Activated T-helper 17 cell treated with anti-CD3 and anti-CD28 coated beads, Interleukin-2, amount 50 U/mL, for 72 hours (primary cell): ENCODE measurements at regions not wholly inside any gene's neighbourhood (a gene's known extent, or its start where the extent isn't known, plus 50 kb on each side); places are given as distances from the start of the nearest gene placed in this dataset.

ENCODE experiments used
- ATAC-seq: fragments of 150-1000 bp; cut with Tn5 transposase; replicated peaks from 2 replicates; pipeline ENCODE4 v1.10.0; 2021; ENCODE audit warnings: mild to moderate bottlenecking, moderate library complexity
- H3K27ac Mint-ChIP-seq: one replicate; pipeline ENCODE4 v1.8.0; 2022; ENCODE audit warnings: mixed read lengths
- H3K27me3 Mint-ChIP-seq: one replicate; pipeline ENCODE4 v1.8.0; 2022; ENCODE audit warnings: mixed read lengths
- H3K36me3 Mint-ChIP-seq: one replicate; pipeline ENCODE4 v1.8.0; 2022; ENCODE audit warnings: low read depth, mild to moderate bottlenecking, mixed read lengths
- H3K4me1 Mint-ChIP-seq: one replicate; pipeline ENCODE4 v1.8.0; 2022; ENCODE audit warnings: mixed read lengths
- H3K4me3 Mint-ChIP-seq: one replicate; pipeline ENCODE4 v1.8.0; 2022; ENCODE audit warnings: mild to moderate bottlenecking, mixed read lengths
- H3K9me3 Mint-ChIP-seq: one replicate; pipeline ENCODE4 v1.8.0; 2022; ENCODE audit warnings: mixed read lengths

DNA sequence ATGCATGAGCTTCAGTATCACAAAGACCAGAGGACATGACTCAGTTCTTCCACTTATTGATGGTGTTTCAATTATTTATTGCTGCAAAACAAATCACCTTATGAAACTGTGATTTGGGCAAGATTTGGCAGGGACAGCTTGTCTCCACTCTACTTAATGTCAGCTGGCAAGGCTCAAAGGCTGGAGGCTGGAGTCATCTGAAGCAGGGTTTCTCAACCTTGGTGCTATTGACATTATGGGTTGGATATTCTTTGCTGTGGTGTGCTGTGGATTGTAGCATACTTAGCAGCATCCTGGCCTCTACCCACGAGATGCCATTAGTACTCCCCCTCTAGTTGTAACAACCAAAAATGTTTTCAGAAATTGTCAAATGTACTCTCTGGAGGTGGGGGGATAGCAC, 138.8 kb upstream of the PEX5L start:
- no peaks in the 10 kb centered on the region for H3K36me3 Mint-ChIP-seq
- no peaks in the 10 kb centered on the region for H3K4me1 Mint-ChIP-seq
- no peak overlapping the region for H3K4me3 Mint-ChIP-seq

DNA sequence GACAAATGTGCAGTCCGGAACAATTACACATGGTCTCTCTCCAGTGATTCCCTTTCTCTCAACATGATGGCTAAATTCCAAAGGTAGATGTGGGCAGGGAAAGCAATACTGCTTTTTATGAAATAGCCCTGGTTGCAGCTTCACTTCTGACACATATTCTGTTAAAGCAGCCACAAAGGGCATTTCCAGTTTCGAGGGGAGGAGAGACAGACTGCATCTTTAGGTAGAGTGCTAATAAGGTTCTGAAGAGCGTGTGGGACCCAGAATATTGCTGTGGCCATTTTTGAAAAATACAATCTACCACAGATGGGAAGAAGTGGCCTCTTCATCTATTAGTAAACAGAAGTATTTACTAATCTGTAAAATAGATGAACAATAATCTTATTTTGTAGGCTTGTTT, 139.3 kb upstream of the PEX5L start:
- H3K36me3 Mint-ChIP-seq: no peaks in the 10 kb centered on the region
- no peak for ATAC-seq

More for the DNA sequence above, 138.8 kb upstream of the PEX5L start:
- Mint-ChIP-seq H3K9me3 (peaks cover 6% of the 10 kb centered on the region), H3K27ac (no peak overlapping the region), H3K27me3 (no peaks in the 10 kb centered on the region)
- no peak for ATAC-seq

DNA sequence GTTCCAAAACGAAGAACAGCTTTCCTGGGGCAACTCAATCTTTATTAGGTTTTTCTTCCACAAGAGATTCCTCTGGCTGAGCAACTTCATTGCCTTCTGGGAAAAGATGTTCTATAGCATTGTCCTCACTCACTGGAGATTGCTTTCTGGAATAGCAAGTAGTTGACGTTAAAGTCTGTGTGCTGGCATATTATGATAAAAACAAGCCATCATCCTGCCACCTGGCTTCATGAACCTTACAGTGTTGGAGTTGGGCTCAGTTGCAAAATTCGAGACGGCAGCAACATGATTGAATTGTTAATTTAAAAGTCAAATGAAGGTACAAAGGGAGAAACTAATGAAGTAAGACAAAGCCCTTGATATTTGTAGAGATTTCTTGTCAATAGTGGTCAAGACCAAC, 140.5 kb upstream of the PEX5L start:
- Mint-ChIP-seq H3K9me3 (peaks cover 6% of the 10 kb centered on the region), H3K27ac (no peak overlapping the region), H3K27me3 (no peaks in the 10 kb centered on the region), H3K4me3 (no peak overlapping the region), H3K4me1 (no peaks in the 10 kb centered on the region), H3K36me3 (no peaks in the 10 kb centered on the region)
- ATAC-seq: no peak

More for the DNA sequence above, 139.3 kb upstream of the PEX5L start:
- no peak overlapping the region for H3K4me3 Mint-ChIP-seq
- H3K9me3 Mint-ChIP-seq: peaks cover 6% of the 10 kb centered on the region
- no peak overlapping the region for H3K27ac Mint-ChIP-seq
- no peaks in the 10 kb centered on the region for H3K27me3 Mint-ChIP-seq
- H3K4me1 Mint-ChIP-seq: no peaks in the 10 kb centered on the region

DNA sequence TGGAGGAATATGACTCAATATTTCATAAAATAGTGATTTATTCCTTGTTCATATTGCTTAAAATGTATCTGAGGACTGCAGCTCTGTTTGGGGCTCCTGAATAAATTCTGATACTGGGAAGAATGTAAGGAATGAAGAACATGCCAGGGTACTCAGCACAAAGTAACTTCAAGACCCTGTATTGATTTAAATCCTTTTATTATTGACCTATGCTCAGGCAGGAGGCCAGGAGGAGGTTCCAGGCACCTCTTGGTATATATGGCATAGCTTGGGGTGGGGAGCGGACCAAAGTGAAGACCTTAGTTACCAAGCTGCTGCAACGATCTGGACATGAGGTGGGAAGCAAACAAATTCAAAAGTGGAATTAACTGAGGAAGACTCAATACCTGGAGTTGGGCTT, 142.8 kb upstream of the PEX5L start:
- no peak overlapping the region for H3K4me3 Mint-ChIP-seq
- H3K36me3 Mint-ChIP-seq: no peaks in the 10 kb centered on the region
- no peaks in the 10 kb centered on the region for H3K27me3 Mint-ChIP-seq
- H3K9me3 Mint-ChIP-seq: no peaks in the 10 kb centered on the region
- ATAC-seq: no peak
- H3K4me1 Mint-ChIP-seq: no peaks in the 10 kb centered on the region
- H3K27ac Mint-ChIP-seq: no peak overlapping the region

DNA sequence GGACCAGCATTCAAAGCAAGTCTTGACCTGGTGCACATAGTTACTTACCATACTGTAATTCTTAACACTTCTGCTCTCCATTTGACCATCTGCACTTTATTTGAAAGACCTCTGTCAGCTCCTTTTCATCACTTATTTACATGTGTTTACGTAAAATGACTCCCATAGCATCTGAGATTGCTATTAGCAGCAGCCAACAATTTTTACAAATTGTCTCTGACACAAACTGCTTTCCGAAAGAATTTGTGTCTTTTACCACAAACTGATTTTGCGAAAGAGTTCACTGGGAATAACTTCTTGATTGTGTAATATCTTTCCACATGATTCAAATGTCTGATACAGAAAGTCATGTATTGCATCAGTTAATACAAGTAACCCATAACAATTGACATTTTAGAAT, 144.1 kb upstream of the PEX5L start:
- Mint-ChIP-seq H3K4me3 (no peak overlapping the region), H3K36me3 (no peaks in the 10 kb centered on the region), H3K27me3 (no peaks in the 10 kb centered on the region), H3K9me3 (no peaks in the 10 kb centered on the region), H3K27ac (no peak overlapping the region), H3K4me1 (no peaks in the 10 kb centered on the region)
- ATAC-seq: no peak

DNA sequence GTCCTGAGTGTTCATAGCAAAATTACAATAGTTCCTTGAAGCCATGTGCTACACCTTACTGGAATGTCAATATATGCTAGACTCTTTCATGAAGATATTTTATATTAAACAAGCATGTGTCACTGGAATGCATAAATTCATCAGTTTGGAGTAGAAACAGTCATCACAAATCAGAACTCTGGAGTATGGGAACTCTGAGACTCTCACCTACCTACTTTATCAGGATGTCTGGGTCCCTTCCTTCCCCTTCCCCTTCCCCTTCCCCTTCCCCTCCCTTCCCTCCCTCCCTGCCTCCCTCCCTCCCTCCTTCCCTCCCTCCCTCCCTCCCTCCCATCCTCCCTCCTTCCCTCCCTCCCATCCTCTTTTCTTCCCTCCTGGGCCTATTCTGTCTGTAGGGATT, 144.7 kb upstream of the PEX5L start:
- Mint-ChIP-seq H3K9me3 (no peaks in the 10 kb centered on the region), H3K27me3 (no peaks in the 10 kb centered on the region), H3K4me1 (no peaks in the 10 kb centered on the region), H3K27ac (no peak overlapping the region), H3K36me3 (no peaks in the 10 kb centered on the region), H3K4me3 (no peak overlapping the region)
- ATAC-seq: no peak

DNA sequence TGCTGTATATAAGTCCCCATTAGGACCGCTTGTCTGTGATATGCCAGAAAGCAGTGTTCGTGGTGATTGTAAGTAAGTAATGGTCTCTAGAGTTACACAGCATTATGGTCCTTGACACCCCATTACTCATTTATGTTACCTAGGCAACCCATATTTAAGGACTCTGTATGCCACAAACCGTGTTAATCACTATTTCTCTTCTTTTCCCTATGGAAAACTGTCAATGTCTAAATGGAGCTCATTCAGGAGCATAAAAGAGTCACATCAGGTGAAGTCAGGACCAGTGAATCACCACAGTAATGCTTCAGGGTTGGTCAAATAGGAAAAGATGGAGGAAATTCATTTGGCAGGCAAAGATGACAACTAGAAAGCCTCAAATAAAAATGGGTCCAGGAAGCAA, 146.6 kb upstream of the PEX5L start:
- H3K4me3 Mint-ChIP-seq: no peak overlapping the region
- no peaks in the 10 kb centered on the region for H3K27me3 Mint-ChIP-seq
- H3K4me1 Mint-ChIP-seq: no peaks in the 10 kb centered on the region
- no peaks in the 10 kb centered on the region for H3K9me3 Mint-ChIP-seq
- no peaks in the 10 kb centered on the region for H3K36me3 Mint-ChIP-seq
- H3K27ac Mint-ChIP-seq: no peak overlapping the region
- no peak for ATAC-seq

DNA sequence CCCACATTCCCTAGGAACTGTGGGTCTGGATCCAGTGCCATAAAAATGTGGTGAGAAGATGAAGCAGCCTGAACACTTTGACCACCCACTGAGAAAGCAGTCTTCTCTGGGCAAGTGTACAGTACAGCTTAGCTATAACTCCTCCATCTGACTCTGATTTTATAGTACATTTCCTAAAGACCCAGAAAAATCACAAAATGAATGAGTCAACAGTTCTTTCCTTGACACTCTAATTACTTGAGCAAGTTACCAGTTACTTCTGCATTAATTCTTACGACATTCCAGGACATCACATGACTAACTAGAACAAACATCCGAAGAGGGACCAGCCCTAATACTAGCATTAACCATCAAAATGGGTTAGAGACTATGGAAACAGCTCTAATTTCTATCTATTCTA, 148.1 kb upstream of the PEX5L start:
- Mint-ChIP-seq H3K9me3 (no peaks in the 10 kb centered on the region), H3K27me3 (no peaks in the 10 kb centered on the region), H3K4me3 (no peak overlapping the region), H3K27ac (no peak overlapping the region), H3K4me1 (no peaks in the 10 kb centered on the region), H3K36me3 (no peaks in the 10 kb centered on the region)
- no peak for ATAC-seq

DNA sequence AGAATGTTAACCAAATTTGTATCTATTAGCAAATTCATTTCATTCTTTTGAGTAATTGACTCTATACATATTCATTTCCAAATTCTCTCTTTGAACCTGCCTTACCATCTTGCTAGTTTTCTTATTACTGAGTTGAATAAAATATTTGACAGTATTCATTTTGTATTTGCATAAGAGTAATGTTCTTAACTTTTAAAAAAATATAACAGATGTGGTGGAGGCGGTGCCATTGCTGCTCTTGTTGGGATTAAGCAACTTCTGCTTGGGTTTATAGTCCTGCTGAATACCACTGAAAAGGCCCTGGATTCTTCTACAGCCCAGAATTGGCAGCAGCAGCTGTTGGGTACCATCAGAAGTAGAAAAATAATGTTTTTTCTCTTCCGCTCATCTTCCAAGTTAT, 148.9 kb upstream of the PEX5L start:
- no peak overlapping the region for H3K4me3 Mint-ChIP-seq
- H3K9me3 Mint-ChIP-seq: no peaks in the 10 kb centered on the region
- no peaks in the 10 kb centered on the region for H3K4me1 Mint-ChIP-seq
- no peaks in the 10 kb centered on the region for H3K27me3 Mint-ChIP-seq
- no peaks in the 10 kb centered on the region for H3K36me3 Mint-ChIP-seq
- ATAC-seq: no peak
- H3K27ac Mint-ChIP-seq: no peak overlapping the region

DNA sequence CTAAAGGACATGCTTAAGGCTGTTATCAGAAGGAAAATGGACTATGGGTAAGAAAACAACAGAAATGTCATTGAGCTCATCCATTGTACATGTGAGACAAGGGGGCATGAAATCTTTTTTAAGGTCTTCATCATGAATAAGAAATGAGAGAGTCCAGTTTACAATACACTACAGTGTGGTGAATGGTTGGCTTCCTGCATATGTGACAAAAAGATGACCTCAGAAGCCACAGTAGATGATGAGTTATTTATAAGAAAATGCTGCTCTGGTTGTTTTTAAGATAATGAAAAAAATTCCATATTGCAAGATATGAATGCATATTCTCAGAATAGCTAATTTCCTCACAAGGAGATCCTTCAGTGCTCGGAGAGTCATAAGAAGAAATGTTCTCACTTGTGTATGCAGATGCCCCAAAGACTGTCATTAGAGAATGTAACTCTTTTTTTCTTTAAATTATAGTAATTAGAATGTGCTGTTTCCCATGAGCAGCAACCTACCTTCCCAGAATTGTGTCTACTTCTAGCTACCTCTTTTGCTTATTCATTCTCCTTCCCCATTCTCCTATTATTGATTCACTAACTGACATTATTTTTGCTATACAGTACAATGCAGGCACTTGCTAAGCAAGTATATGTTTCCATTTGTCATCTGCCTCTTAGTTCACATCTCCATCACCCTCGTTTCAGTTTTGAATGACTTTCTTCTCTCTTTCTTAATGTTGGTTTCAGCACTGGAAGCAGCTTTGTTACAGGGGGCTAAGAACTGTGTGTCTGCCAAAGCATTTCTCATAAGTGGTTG, 152.0 kb upstream of the PEX5L start:
- ATAC-seq: peak; percentile 75
- H3K4me1 Mint-ChIP-seq: no peaks in the 10 kb centered on the region
- H3K27me3 Mint-ChIP-seq: no peaks in the 10 kb centered on the region
- no peaks in the 10 kb centered on the region for H3K36me3 Mint-ChIP-seq
- H3K27ac Mint-ChIP-seq: no peak overlapping the region
- H3K4me3 Mint-ChIP-seq: no peak overlapping the region
- H3K9me3 Mint-ChIP-seq: no peaks in the 10 kb centered on the region

DNA sequence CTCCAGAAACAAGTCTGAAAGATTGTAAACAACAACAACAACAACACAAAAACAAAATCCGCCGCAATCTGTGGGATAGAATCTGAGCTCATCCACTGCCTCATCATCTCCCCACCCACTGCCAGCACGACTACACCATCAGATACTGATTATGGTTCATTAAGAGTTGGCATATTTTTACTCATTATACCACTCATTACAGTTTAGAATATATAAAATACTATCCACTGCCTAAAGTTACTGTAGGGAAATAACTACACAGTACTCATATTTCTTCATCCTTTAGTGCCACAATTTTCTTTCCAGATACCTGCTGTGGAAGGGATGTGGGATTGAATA, 152.5 kb upstream of the PEX5L start:
- no peaks in the 10 kb centered on the region for H3K27me3 Mint-ChIP-seq
- H3K36me3 Mint-ChIP-seq: no peaks in the 10 kb centered on the region
- no peaks in the 10 kb centered on the region for H3K9me3 Mint-ChIP-seq
- no peak overlapping the region for H3K27ac Mint-ChIP-seq
- H3K4me1 Mint-ChIP-seq: no peaks in the 10 kb centered on the region
- no peak overlapping the region for H3K4me3 Mint-ChIP-seq
- peak; percentile 53 for ATAC-seq

DNA sequence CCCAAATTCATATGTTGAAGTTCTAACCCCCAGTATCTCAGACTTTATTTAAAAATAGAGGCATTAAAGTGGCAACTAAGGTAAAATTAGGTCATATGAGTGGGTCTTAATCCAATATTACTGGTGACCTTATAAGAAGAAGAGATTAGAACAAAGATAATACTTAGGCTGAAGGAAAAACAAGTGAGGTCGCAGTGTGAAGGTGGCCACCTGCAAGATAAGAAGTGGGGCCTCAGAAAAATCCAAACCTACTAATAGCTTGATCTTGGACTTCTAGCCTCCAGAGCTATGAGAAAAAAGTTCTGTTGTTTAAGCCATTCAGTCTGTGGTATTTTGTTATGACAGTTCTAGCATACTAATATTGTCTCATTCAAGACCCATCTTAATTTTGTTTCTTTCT, 159.9 kb upstream of the PEX5L start:
- Mint-ChIP-seq H3K9me3 (no peaks in the 10 kb centered on the region), H3K36me3 (no peaks in the 10 kb centered on the region), H3K4me1 (no peaks in the 10 kb centered on the region), H3K4me3 (no peak overlapping the region), H3K27me3 (no peaks in the 10 kb centered on the region), H3K27ac (no peak overlapping the region)
- no peak for ATAC-seq

DNA sequence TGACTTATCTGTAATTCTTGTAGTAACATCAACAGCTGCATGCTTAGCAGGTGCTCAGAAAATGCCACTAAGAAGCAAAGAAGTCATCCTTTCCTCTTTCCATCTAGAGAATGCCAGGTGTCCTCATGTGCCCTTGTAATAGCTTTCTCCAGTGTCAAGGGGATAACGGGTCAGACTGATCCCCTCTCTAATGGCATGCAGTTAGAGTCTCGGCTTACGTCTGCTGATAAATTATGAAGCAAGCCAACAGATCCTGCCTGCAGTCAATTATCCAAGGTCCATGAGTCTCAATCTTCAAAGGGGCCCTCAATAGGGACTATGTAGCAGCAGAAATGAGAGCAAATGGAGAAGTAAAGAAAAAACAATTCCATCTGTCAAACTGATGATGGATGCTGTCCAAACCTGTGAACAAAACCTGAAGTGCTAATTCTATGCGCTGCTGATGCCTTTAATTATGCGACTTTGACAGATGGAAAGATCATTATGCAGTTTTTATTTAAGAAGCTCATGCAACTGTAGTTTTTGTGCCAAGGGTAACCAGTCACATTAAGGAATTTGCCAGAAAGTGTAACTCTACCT, 162.8 kb upstream of the PEX5L start:
- H3K36me3 Mint-ChIP-seq: no peaks in the 10 kb centered on the region
- H3K4me3 Mint-ChIP-seq: no peak overlapping the region
- no peaks in the 10 kb centered on the region for H3K27me3 Mint-ChIP-seq
- H3K27ac Mint-ChIP-seq: no peak overlapping the region
- peaks cover under 1% of the 10 kb centered on the region for H3K9me3 Mint-ChIP-seq
- no peaks in the 10 kb centered on the region for H3K4me1 Mint-ChIP-seq
- no peak for ATAC-seq

DNA sequence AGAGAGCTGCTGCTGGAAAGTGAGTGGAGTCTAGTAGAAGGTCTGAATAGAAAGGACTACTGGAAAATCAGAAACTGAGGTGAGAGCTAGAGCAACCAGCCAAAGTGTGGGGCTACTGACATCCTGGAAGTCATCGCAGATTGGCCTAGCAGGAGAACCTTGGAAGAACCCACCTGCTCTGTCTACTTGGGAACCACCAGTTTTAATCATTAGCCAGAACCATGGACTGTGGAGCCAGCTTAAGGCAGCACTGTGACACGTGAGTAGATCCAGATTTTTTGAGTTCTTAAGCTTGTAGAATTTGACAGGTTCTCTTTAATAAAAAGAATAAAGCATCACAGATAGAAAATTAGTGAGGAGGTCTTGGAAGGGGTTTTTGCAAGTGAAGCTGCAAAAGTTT, 179.1 kb upstream of the PEX5L start:
- ATAC-seq: no peak
- no peak overlapping the region for H3K4me3 Mint-ChIP-seq
- H3K27me3 Mint-ChIP-seq: no peaks in the 10 kb centered on the region
- H3K9me3 Mint-ChIP-seq: peaks cover 7% of the 10 kb centered on the region
- no peak overlapping the region for H3K27ac Mint-ChIP-seq
- H3K36me3 Mint-ChIP-seq: no peaks in the 10 kb centered on the region
- no peaks in the 10 kb centered on the region for H3K4me1 Mint-ChIP-seq

DNA sequence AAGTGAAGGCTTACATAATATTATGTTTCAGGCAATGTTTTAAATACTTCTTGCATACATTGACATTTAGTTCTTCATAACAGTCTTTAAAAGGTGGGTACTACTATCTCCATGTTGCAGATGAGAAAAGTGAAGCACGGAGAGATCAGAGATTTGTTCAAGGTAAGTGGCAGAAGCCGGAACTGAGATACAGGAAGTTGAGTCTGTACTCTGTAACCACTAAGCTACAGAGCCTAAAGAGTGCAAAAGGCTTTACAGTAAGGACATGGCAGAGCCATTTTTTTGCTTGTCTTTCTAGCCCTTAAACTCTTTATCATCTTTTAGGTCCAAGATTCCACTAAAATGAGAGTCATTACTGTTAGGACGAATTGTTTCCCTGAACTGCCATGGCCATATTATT, 186.5 kb upstream of the PEX5L start:
- Mint-ChIP-seq H3K9me3 (peaks cover under 1% of the 10 kb centered on the region), H3K27me3 (no peaks in the 10 kb centered on the region), H3K4me1 (no peaks in the 10 kb centered on the region), H3K4me3 (no peak overlapping the region), H3K36me3 (no peaks in the 10 kb centered on the region), H3K27ac (no peak overlapping the region)
- ATAC-seq: no peak

DNA sequence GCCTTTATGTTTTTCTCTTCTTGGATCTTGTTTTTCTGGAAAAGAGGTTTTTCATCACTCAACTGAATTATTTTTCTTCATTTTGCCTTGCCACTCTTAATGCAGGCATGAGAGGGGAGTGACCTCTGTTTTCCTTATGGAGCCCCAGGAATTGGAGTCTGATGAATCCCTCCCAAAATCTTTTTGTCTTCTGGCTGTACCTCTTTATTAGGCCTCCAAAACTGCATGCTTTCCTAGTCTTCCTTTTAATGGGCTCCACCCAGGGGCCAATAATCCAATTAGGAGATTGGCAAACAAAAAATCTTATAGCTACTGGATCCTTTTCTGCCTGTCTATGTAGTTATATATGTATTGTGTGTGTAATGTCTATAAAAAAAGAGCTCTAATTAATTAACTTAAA, 192.4 kb upstream of the PEX5L start:
- H3K36me3 Mint-ChIP-seq: no peaks in the 10 kb centered on the region
- H3K4me1 Mint-ChIP-seq: no peaks in the 10 kb centered on the region

More for the DNA sequence above, 192.4 kb upstream of the PEX5L start:
- Mint-ChIP-seq H3K27me3 (no peaks in the 10 kb centered on the region), H3K4me3 (no peak overlapping the region), H3K27ac (no peak overlapping the region), H3K9me3 (peaks cover 8% of the 10 kb centered on the region)
- ATAC-seq: no peak
